ENCODE measurements at regions not wholly inside any gene's neighbourhood (a gene's known extent, or its start where the extent isn't known, plus 50 kb on each side); places are given as distances from the start of the nearest gene placed in this dataset.

- H3K36me3 ChIP-seq (ENCODE audit: control insufficient read depth, insufficient read depth, low read length), result no peaks in the 10 kb centered on the region
- CTCF ChIA-PET, result no interaction called here
- H3K27me3 ChIP-seq (ENCODE audit: control insufficient read depth, insufficient read depth, low read length), result no peaks in the 10 kb centered on the region
- POLR2A ChIA-PET, result no interaction called here
- in situ Hi-C loops (cut with HindIII; ENCODE audit: low pct_unique_long_range_greater_than_20kb, low sequenced_read_pairs) (no loop called here), intact Hi-C loops (cut with micrococcal nuclease; ENCODE audit: unreplicated experiment) (no loop called here)
- H3K27ac ChIP-seq (ENCODE audit: low read length), result no peak overlapping the region
- no peaks in the 10 kb centered on the region for H3K4me1 ChIP-seq (ENCODE audit: control insufficient read depth, insufficient read depth, low read length)
- no peak for ATAC-seq
- no peaks in the 10 kb centered on the region for H3K9me3 ChIP-seq (ENCODE audit: control insufficient read depth, insufficient read depth, low read depth, low read length)
- no peak overlapping the region for H3K4me3 ChIP-seq (ENCODE audit: low read depth in 2 of 2, low read length in 2 of 2)
- no peak for DNase-seq (ENCODE audit: low read depth, low spot score)
- no TSS peak for BruUV-seq (replicated peaks)
- no peak for TF ChIP-seq REST (IDR thresholded peaks at IDR 0.05; ENCODE audit: insufficient read depth in 1 of 2, low read depth in 2 of 2, low read length in 1 of 2)
- no peak for TF ChIP-seq TCF7L2 (IDR thresholded peaks at IDR 0.05; ENCODE audit: low read depth, low read length)
- TF ChIP-seq CTCF (IDR thresholded peaks at IDR 0.05), result no peak
- no peak for TF ChIP-seq SIN3A (IDR thresholded peaks at IDR 0.05; ENCODE audit: borderline replicate concordance, insufficient read depth, low read depth, low read length)
- no peak for TF ChIP-seq POLR2AphosphoS5 (IDR thresholded peaks at IDR 0.05; ENCODE audit: low read depth, low read length)
These were observed 470.3 kb downstream of the DSC3 start for GRCh38 chr18:30572214-30572613.

GRCh38 chr18:30568333-30568732, 474.2 kb downstream of the DSC3 start:
- in situ Hi-C loops (cut with HindIII; ENCODE audit: low pct_unique_long_range_greater_than_20kb, low sequenced_read_pairs) (no loop called here), intact Hi-C loops (cut with micrococcal nuclease; ENCODE audit: unreplicated experiment) (no loop called here)
- ATAC-seq (no peak), DNase-seq (ENCODE audit: low read depth, low spot score) (no peak)
- no peaks in the 10 kb centered on the region for H3K27me3 ChIP-seq (ENCODE audit: control insufficient read depth, insufficient read depth, low read length)
- no peaks in the 10 kb centered on the region for H3K4me1 ChIP-seq (ENCODE audit: control insufficient read depth, insufficient read depth, low read length)
- CTCF ChIA-PET, result no interaction called here
- no TSS peak for BruUV-seq (replicated peaks)
- no peak overlapping the region for H3K27ac ChIP-seq (ENCODE audit: low read length)
- POLR2A ChIA-PET, result no interaction called here
- H3K9me3 ChIP-seq (ENCODE audit: control insufficient read depth, insufficient read depth, low read depth, low read length), result no peaks in the 10 kb centered on the region
- H3K4me3 ChIP-seq (ENCODE audit: low read depth in 2 of 2, low read length in 2 of 2), result no peak overlapping the region
- no peak for TF ChIP-seq REST (IDR thresholded peaks at IDR 0.05; ENCODE audit: insufficient read depth in 1 of 2, low read depth in 2 of 2, low read length in 1 of 2)
- no peak for TF ChIP-seq POLR2AphosphoS5 (IDR thresholded peaks at IDR 0.05; ENCODE audit: low read depth, low read length)
- TF ChIP-seq TCF7L2 (IDR thresholded peaks at IDR 0.05; ENCODE audit: low read depth, low read length), result no peak
- no peak for TF ChIP-seq CTCF (IDR thresholded peaks at IDR 0.05)
- no peaks in the 10 kb centered on the region for H3K36me3 ChIP-seq (ENCODE audit: control insufficient read depth, insufficient read depth, low read length)

All from Panc1 (cell line).